ENCODE measurements at regions not wholly inside any gene's neighbourhood (a gene's known extent, or its start where the extent isn't known, plus 50 kb on each side); places are given as distances from the start of the nearest gene placed in this dataset.
"Not testable (repeated sequence)": the region's sequence is repeated elsewhere in the genome, so short reads cannot be mapped to it uniquely, and the experiment has no call there.

DNA sequence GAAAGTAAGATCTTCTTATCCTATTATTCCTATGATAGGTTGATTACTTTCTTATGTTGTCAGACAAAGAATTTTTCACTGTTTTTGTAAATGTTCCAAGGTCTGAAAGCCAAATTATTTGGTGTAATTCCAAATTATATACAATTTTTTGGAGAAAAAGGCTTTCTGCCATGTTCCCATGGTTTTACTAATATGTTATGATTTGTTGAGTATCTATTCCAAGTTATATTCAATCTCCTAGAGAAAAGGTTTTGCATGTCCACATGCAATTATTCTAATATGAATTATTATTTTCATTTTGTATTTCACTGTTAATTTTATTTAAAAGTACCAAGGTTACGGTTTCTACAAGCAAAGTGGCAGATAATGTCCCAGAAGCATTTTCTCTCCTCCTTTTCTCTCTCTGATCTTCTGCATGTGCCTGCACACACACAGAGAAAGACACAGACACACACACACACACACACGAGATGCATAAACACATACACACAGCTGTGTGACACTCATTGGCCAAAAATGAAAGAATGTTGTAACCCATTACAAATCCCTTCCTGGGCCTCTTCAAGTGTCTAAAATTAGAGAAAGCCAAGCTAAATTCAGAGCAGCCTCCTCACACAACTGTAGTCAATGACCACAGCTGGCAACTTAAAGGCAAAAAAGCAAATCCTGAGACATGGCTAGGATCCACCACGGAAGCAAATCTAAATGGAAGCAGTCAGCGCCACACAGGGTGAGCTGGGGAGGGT, 621.0 kb downstream of the EFNB2 start:
- DNase-seq: no peak

DNA sequence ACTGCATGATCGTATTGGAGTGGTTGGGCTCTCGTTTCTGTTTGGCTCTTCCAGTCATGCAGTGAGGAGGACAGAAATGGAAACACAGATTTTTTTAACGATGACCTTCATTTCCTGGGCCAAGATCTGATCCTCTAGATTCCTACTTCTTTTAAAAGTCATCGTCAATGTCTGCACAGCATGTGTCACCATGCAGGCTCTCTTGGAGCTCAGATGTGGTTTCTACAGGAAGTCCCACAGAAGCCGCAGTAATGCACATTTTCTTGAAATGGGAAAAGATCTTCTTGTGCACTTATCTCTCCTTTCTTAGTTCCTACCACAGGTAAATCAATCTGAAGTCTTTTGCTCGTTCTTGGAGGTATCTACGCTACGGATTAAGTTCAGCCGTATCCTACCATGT, 626.9 kb downstream of the EFNB2 start:
- DNase-seq: no peak

DNA sequence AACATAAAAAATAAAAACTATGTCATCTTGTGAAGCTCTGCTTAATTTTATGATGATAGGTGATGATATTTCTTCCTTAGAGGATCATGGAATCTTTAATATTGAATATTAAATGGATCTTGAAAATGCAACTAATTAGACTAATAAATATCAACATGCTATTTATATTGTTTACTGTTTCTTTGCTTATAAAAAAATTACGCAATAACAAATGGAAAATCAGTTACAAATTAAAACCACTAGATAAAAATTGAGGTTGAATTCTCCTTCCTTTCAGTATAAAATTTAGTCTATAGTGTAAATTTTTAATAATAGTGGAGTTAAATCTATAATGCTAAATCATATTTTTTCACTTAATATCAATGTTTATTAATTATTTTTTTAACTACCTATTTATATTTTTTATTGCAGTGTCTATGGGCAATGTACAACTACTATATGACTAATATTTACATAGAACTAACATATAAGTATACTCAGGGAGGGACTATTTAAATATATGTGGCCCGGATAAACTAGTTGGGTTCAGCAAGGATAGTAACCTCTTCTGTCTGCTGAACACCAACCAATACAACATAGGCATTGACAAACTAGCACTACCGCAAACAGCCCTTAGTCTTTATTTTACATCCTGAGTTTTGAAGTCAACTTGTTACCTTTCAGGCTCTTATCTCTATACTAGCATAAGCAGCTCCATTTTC, 628.0 kb downstream of the EFNB2 start:
- DNase-seq: no peak

DNA sequence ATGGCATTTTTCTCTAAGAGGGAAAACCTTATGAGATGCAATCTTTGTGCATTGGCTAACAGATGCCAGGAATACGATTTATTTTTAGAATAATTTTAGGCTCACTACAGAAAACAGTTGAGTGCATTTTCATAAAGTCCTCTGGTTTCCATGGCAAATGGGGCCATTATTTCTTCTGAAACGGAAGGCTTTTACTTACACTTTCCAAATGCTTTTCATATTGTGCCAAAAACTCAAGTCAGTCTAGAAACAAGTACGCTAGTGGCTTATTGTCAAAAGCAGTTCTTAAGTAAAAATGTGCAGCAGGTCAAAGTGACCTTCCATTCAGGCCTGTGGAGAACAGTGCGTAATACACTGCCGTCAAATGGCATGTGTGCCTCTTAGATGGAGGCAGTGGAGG, 628.7 kb downstream of the EFNB2 start:
- no peak for DNase-seq

DNA sequence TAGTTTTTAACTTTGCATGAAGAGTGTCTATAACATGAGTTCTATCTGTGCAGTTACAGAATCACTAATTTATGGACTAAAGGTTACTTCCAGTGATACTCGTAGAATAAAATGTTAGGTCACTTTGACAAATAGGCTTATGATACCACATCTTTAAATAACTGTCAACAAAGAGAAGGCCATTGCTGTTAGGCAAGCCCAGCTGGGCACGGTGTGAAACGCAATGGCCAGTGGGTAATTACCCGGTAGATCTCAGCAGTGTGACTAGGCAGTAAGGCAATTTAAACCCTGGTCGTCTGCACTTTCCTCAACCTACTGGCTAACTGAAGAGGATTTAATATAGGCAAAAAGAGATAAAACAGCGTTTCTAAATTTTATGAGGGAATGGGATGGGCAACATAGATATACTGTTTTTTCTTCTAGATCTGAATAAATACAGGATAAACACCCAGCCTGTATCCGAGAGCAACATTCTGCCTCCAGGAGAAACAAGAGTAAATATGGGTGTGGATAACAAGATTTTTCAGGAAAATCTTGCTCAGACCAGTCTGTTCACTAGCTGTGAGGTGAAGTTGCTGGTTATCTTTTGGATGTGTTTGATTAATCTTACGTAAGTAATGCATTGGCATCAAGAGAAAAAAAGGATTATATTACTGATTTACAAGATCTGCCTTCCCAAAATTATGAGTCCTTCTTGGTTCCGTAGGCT, 631.3 kb downstream of the EFNB2 start:
- DNase-seq: no peak

DNA sequence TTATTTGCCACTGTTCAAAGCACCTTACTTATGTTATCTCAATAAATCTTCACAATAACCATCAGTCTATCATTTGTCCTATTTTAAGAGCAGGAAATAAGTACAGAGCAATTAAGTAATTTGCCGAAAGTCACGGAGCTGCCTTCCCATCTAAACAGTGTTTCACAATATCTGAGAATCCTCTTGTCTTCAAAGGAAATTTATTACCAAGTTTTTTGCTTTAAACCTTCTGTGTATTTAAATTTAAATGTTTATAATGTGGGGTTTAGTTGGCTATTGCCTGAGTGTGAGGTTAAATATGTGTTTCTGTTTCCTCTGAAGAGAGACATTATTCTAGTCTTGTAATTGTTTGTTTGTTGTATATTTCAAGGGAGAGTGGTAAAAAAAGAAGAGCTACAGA, 633.1 kb downstream of the EFNB2 start:
- DNase-seq: no peak

DNA sequence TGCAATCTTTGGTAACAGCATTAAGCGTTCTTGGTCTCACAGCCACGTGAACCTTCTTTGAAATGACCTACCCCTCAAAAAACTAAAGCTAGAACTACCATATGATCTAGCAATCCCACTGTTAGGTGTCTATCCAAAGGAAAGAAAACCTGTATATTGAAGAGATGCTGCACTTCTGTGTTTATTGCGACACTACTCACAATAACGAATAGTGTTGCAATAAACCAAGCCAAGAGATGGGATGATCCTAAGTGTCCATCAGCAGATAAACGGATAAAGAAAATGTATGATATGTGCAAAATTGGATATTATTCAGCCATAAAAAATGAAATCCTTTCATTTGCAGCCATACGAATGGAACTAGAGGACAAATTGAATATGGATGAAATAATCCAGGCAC, 637.9 kb downstream of the EFNB2 start:
- no peak for DNase-seq

DNA sequence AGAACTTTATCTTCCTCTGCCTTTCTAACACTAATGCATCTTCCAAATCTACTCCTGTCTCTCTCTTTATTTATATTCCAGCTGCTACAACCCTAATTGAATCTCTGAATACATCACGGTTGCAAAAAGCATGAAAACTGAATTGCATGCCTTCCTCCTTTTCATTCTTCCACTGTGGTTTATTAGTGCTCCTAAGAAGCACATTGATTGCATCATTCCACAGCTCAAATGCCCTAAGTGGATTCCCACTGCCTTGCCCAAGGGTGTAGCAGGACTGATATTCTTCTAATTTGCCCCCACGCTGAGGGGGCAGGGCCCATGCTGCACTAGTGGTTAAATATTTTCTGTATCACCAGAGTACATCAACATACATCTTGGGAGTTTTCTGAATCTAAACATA, 640.8 kb downstream of the EFNB2 start:
- DNase-seq: no peak

DNA sequence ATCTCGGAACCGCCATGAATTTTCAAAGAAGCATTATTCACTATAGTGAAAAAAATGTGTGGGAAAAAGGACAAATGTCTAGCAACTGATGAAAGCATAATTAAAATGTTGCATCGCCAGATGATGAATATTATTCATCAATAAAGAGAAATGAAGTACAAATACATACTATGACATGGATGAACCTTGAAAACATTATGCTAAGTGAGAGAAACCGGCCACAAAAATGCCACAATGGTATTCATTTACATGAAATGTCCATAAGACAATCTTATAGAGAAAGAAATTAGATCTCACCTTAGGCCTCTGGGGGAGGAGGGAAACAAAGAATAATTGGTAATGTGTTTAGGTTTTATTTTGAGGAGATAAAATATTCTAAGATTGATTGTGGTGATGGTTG, 645.0 kb downstream of the EFNB2 start:
- DNase-seq: no peak

DNA sequence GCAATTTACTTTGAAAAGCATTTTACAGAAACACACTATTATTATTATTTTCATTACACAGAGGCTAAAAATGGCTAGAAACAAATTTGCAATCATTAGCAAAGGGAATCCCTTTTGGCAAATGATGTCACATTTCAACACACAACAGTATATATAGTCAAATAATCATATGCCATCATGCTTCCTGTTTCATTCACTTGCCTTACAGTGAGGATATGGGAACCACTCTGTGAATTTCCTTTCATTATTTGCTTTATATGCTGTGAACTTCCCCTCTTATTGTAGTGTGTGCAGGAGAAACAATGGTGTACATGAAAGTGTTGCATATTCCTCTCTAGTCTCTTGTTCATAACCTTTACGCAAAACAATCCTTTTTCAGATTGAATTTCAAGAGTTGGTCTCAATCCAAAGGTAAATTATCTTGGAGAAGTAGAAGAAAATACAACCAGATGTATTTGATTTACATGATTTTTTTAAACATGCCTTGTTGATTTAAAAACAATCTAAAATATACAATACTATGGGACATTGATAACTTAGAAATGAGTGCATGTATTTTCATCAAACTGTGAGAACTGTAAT, 657.3 kb downstream of the EFNB2 start:
- DNase-seq: no peak

DNA sequence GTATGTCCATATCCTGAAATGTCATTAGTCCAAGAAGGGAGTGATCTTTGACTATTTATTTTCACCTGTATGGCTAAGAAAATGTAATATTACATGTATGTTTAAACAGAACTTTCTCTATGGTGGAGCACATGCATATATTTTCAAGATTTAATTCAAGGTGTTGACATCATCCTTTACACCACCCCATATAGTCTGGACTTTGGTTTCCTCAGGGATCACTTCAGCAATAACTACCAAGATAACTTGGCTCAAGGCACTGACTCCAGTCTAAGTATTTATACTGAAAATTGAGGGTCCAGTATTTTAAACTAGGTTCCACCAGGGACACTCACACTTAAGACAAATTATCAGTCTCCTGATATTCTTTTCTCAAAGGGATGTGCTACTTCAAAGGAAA, 660.6 kb downstream of the EFNB2 start:
- DNase-seq: no peak

DNA sequence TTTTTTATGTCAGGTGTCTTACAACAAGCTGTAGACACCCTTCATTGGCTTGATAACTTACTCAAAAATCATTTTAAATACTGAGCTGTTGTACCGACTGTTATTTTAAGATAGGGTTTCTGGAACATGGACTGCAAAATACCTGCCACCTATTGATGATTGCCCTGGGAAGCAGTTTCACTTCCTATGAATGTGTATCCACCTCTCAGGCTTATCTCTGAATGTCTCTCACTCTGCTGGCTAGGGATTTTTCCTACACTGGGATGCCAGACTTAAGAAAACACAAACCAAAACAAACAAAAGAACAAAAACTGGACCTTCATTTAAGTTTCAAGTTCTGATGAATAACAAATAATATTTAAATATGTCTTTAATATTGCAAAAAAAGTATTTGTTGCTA, 663.7 kb downstream of the EFNB2 start:
- DNase-seq: no peak

DNA sequence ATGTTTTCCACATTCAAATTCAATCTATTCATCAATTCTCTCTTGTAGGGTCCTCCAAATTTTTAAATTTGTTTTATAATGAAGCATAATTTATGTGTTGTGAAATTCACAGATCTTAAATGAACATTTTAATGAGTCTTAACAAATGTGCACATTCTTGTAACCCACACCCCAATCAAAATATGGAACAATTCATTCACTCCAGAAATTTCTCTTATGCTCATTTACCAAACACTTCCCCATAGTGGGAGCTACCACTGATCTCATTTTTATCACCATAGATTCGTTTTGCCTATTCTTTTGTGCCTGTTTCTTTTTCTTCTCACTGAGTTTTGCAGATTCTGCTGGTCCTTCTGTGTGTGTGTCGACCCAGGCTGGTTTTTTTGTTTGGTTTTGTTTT, 664.1 kb downstream of the EFNB2 start:
- no peak for DNase-seq

DNA sequence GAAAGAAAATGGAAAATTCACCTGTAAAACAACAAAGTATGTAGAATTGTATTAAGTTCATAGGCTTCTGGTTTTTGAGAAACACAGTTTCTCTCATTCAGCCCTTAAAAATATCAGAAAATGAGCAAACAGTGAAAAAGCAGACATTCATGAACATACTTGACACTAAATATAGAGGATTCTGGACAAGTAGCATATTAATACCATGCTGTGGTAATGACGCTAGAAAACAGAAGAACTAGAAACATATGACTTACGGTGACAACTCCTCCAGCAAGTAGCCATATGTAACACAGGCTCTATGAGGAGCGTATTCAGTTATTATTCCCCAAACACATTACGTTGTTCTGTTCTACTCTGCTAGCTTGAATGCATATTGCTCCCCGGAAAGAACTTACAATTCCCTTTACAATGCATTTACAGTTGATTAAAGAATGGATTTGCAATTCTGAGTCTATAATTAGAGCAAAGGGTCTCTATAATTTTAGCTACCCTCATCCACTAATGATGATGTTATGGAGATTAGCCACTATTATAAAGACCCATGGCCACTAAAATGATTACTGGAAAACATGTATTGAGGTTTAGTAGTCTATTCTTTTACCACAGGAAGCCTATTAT, 672.1 kb downstream of the EFNB2 start:
- DNase-seq: no peak

DNA sequence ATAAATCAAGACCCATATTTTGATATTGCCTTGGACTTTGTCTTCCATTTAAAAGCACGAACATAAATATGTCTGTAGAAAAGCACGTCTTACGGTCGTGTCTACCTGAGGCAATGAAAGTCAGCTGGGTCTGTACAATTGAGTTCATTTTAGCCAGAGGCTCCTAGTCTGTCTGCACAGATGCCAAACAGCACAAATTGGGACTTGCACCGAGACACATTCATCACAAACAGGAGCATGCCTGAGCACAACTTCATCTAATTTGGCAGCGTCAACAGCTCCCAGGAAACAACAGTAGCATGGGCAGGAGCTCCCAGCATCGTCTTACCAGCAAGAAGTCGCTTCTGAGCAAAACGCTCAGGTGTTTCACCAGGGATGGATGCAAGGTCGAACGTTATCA, 687.0 kb downstream of the EFNB2 start:
- no peak for DNase-seq

DNA sequence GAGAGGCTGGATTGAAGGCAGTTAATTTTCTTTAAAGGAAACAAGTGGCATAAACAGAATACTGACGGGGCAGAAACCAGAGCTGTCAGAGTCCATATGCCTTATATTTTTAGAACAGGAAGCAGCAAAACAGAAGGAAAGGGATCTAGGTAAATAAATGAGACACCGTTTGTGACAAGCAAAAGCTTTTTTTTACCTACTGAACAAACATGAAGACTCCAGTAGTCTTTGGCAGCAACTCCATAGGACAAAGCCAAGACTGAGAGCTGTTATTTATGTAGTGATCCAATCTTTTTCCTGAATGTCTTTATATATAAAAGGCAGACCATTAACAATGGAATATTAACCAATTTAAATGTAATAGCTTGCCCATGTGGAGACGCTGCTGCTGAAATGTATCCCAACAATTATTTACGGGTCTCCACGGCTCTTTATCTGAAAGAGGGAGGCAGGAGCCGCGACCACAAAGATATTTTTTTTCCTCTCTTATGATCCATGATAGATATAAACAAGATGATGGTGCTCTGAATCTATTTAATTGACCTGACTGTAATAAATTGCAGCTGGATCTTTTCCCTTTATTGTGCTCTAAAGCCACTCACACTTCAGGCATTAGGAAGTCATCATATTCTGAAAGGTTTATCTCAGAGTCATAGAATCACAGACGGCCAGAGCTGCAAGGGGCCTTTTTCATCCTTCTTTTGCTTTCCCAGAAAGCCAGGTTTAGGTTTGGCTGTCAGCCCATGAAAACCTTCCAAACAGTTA, 687.8 kb downstream of the EFNB2 start:
- no peak for DNase-seq

DNA sequence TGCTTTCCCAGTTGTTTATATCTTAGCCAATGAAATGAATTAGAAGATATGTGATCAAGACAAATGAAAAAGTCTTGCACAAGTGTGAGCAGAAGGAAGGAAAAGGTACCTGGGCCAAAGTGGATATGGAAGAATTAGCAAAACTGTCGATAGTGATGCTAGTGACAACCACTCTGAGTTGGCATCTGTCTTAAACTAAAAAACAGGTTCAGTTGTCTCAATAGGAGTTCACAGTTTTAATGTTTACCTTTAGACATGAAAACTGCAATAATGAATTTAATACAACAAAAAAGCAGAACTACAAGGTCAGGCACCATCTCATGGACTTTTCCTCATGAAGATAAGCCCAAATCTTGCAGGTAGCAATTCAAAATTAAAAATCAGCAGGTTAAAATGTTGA, 688.5 kb downstream of the EFNB2 start:
- DNase-seq: no peak

DNA sequence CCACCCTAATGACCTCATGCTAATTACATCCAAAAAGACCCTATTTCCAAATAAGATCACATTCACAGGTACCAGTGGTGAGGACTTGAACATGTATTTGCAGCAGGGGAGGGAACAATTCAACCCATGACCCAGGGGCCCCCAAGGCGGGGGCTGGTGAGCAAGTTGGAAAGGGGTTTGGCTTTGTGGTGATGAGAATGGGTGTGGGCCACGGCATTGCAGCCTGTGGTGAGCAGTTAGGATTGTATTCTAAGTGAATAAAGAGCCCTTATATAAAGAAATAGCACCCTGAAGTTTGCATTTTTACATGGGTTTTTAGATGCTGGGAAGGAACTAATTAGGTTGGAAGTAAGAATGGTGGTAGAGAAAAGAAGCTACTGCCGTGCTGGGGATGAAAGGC, 694.2 kb downstream of the EFNB2 start:
- no peak for DNase-seq

DNA sequence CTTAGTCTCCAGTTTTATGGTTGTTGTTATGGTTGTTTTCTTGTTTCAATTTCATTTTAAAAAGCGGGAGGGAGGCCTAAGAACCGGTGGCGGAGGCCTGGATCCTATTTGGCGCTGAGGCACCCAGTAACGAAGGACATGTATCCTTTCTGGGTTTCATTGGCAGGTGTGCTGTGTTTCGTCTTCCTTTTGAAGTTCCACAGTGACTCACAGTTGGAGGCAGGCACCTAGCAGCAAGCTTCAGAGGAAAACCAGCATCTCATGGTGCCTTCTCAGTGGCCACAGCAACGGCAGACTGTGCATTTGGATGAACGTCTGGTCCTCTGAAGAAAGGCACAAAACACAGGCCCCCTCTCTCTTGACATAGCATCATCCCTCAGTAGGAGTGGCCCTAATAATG, 697.2 kb downstream of the EFNB2 start:
- no peak for DNase-seq

DNA sequence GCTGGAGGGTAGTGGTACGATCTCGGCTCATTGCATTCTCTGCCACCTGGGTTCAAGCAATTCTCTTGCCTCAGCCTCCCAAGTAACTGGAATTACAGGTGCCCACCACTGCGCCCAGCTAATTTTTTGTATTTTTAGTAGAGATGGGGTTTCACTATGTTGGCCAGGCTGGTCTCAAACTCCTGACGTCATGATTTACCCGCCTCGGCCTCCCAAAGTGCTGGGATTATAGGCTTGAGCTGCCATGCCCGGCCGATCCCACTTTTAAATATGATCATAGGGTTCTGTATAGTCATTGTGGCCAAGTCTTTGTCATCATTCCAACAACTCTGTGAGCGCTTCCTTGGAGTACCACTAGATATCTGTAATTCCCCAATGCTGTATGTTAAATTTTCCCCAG, 698.2 kb downstream of the EFNB2 start:
- not testable (repeated sequence) for DNase-seq

DNA sequence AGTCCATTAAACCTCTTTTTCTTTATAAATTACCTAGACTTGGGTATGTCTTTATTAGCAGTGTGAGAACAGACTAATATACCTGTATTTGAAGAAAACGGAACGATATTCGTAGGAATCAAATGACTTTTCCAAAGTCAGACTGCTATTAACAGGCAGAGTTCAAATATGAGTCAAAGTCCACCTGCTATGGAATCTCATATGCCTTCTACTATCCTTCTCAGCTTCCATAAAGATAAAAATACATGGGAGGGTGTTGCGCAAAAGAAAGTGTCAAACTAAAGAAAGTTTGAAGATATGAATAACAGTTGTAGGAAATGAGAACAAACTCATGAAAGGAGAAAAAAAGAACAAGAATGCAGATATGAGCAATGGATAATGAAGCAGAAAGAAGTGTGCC, 704.6 kb downstream of the EFNB2 start:
- no peak for DNase-seq

DNA sequence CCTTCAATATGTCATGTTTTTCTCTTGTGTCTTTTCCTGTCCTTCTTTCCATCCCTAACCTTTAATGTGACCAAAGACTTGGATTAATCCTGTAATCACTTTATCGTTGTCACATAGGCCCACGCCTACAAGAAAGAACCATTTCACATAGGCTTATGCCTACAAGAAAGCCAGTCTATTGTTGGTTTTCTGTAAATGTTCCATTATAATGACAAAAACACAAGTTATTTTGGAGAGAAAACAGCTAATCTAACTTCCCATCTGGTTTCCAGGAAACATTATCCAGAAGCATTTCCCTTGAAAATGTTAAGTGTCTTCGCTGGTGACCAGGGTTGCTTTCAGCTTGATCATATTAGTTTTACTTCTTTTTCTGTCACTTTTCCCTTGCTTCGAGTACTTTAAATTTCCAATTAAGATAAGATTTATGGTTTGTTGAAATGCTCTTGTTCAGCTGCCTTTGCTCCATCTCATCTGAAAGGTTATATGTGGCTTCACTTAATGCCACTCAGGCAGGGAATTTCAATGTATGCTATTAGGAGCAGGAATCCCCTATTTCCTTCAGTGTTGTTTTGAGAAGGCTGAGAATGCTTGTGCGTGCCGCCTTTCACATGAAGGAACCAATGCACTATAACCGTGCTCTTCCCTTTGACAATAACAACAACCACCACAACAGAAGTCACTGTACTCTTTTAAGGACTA, 708.2 kb downstream of the EFNB2 start:
- DNase-seq: no peak

Measured in CD4-positive, alpha-beta T cell treated with Interleukin-6 for 4 hours (primary cell).